ENCODE measurements at regions not wholly inside any gene's neighbourhood (a gene's known extent, or its start where the extent isn't known, plus 50 kb on each side); places are given as distances from the start of the nearest gene placed in this dataset.
"Not testable (repeated sequence)": the region's sequence is repeated elsewhere in the genome, so short reads cannot be mapped to it uniquely, and the experiment has no call there.

- no peak overlapping the region for H3K27ac Mint-ChIP-seq
- H3K36me3 Mint-ChIP-seq (ENCODE audit: low read depth), result no peaks in the 10 kb centered on the region
- CTCF ChIA-PET, result no interaction called here
- H3K9me3 Mint-ChIP-seq, result no peaks in the 10 kb centered on the region
- H3K27me3 Mint-ChIP-seq, result no peaks in the 10 kb centered on the region
- POLR2A ChIA-PET, result no interaction called here
- H3K4me3 Mint-ChIP-seq, result peak overlapping the region; percentile 66
- DNase-seq, result peak; percentile 5
- H3K4me1 Mint-ChIP-seq, result no peaks in the 10 kb centered on the region
Measured at GRCh38 chr4:170497112-170497511, 407.4 kb upstream of the AADAT start.

GRCh38 chr4:170491981-170492380, 402.2 kb upstream of the AADAT start:
- no peaks in the 10 kb centered on the region for H3K4me1 Mint-ChIP-seq
- CTCF ChIA-PET, result no interaction called here
- no peaks in the 10 kb centered on the region for H3K9me3 Mint-ChIP-seq
- H3K36me3 Mint-ChIP-seq (ENCODE audit: low read depth), result no peaks in the 10 kb centered on the region
- no peaks in the 10 kb centered on the region for H3K27me3 Mint-ChIP-seq
- DNase-seq, result no peak
- POLR2A ChIA-PET, result no interaction called here
- H3K27ac Mint-ChIP-seq, result no peak overlapping the region
- H3K4me3 Mint-ChIP-seq, result no peak overlapping the region

- H3K36me3 Mint-ChIP-seq (ENCODE audit: low read depth), result no peaks in the 10 kb centered on the region
- H3K4me3 Mint-ChIP-seq, result no peak overlapping the region
- no peaks in the 10 kb centered on the region for H3K27me3 Mint-ChIP-seq
- H3K9me3 Mint-ChIP-seq, result no peaks in the 10 kb centered on the region
- H3K27ac Mint-ChIP-seq, result no peak overlapping the region
- CTCF ChIA-PET, result no interaction called here
- POLR2A ChIA-PET, result no interaction called here
- no peak for DNase-seq
- H3K4me1 Mint-ChIP-seq, result no peaks in the 10 kb centered on the region
Measured at GRCh38 chr4:170476351-170476750, 386.6 kb upstream of the AADAT start.

GRCh38 chr4:170465429-170465828, 375.7 kb upstream of the AADAT start:
- no peak overlapping the region for H3K27ac Mint-ChIP-seq
- peaks cover 3% of the 10 kb centered on the region for H3K9me3 Mint-ChIP-seq
- no peaks in the 10 kb centered on the region for H3K27me3 Mint-ChIP-seq
- H3K36me3 Mint-ChIP-seq (ENCODE audit: low read depth), result no peaks in the 10 kb centered on the region
- no peaks in the 10 kb centered on the region for H3K4me1 Mint-ChIP-seq
- H3K4me3 Mint-ChIP-seq, result no peak overlapping the region
- no peak for DNase-seq
- POLR2A ChIA-PET, result no interaction called here
- CTCF ChIA-PET, result no interaction called here

GRCh38 chr4:170464614-170465197, 374.9 kb upstream of the AADAT start:
- Mint-ChIP-seq H3K4me1 (no peaks in the 10 kb centered on the region), H3K4me3 (no peak overlapping the region), H3K36me3 (ENCODE audit: low read depth) (no peaks in the 10 kb centered on the region), H3K27me3 (no peaks in the 10 kb centered on the region), H3K9me3 (no peaks in the 10 kb centered on the region), H3K27ac (no peak overlapping the region)
- ChIA-PET CTCF (no interaction called here), POLR2A (no interaction called here)
- no peak for DNase-seq

GRCh38 chr4:170446782-170447181, 357.0 kb upstream of the AADAT start:
- CTCF ChIA-PET, result no interaction called here
- no peaks in the 10 kb centered on the region for H3K27me3 Mint-ChIP-seq
- H3K4me3 Mint-ChIP-seq, result no peak overlapping the region

GRCh38 chr4:170441146-170441545, 351.4 kb upstream of the AADAT start:
- DNase-seq; POLR2A ChIA-PET; H3K4me3 Mint-ChIP-seq; H3K4me1 Mint-ChIP-seq; H3K27me3 Mint-ChIP-seq; H3K36me3 Mint-ChIP-seq (ENCODE audit: low read depth); H3K27ac Mint-ChIP-seq; H3K9me3 Mint-ChIP-seq: not testable (repeated sequence)
- CTCF ChIA-PET, result interaction anchor here (1.1 kb wide), 1 partner anchor 8 kb away, joined by 3 read pairs; no protein-coding TSS in a partner anchor

More at GRCh38 chr4:170446782-170447181, 357.0 kb upstream of the AADAT start:
- Mint-ChIP-seq H3K36me3 (ENCODE audit: low read depth) (no peaks in the 10 kb centered on the region), H3K27ac (no peak overlapping the region), H3K9me3 (no peaks in the 10 kb centered on the region), H3K4me1 (no peaks in the 10 kb centered on the region)
- POLR2A ChIA-PET, result no interaction called here
- DNase-seq, result no peak

GRCh38 chr4:170428929-170429328, 339.2 kb upstream of the AADAT start:
- H3K27me3 Mint-ChIP-seq, result no peaks in the 10 kb centered on the region
- no peak overlapping the region for H3K27ac Mint-ChIP-seq
- ChIA-PET CTCF (no interaction called here), POLR2A (no interaction called here)
- H3K4me1 Mint-ChIP-seq, result no peaks in the 10 kb centered on the region
- H3K9me3 Mint-ChIP-seq, result peaks cover 5% of the 10 kb centered on the region
- no peak for DNase-seq
- H3K36me3 Mint-ChIP-seq (ENCODE audit: low read depth), result no peaks in the 10 kb centered on the region
- H3K4me3 Mint-ChIP-seq, result no peak overlapping the region

GRCh38 chr4:170425521-170426143, 335.9 kb upstream of the AADAT start:
- no peak overlapping the region for H3K27ac Mint-ChIP-seq
- H3K4me3 Mint-ChIP-seq, result no peak overlapping the region
- CTCF ChIA-PET, result no interaction called here
- H3K9me3 Mint-ChIP-seq, result no peaks in the 10 kb centered on the region
- H3K4me1 Mint-ChIP-seq, result no peaks in the 10 kb centered on the region
- H3K36me3 Mint-ChIP-seq (ENCODE audit: low read depth), result no peaks in the 10 kb centered on the region
- H3K27me3 Mint-ChIP-seq, result no peaks in the 10 kb centered on the region
- POLR2A ChIA-PET, result no interaction called here
- DNase-seq, result no peak

- no peaks in the 10 kb centered on the region for H3K4me1 Mint-ChIP-seq
- H3K9me3 Mint-ChIP-seq, result no peaks in the 10 kb centered on the region
- CTCF ChIA-PET, result no interaction called here
- DNase-seq, result no peak
- no peak overlapping the region for H3K27ac Mint-ChIP-seq
- no peaks in the 10 kb centered on the region for H3K27me3 Mint-ChIP-seq
- POLR2A ChIA-PET, result no interaction called here
- H3K36me3 Mint-ChIP-seq (ENCODE audit: low read depth), result no peaks in the 10 kb centered on the region
- no peak overlapping the region for H3K4me3 Mint-ChIP-seq
Measured at GRCh38 chr4:170425040-170425439, 335.3 kb upstream of the AADAT start.

GRCh38 chr4:170423137-170423536, 333.4 kb upstream of the AADAT start:
- Mint-ChIP-seq H3K27me3 (no peaks in the 10 kb centered on the region), H3K36me3 (ENCODE audit: low read depth) (no peaks in the 10 kb centered on the region), H3K4me3 (no peak overlapping the region), H3K27ac (no peak overlapping the region), H3K4me1 (no peaks in the 10 kb centered on the region), H3K9me3 (no peaks in the 10 kb centered on the region)
- CTCF ChIA-PET, result no interaction called here
- POLR2A ChIA-PET, result no interaction called here
- DNase-seq, result no peak

GRCh38 chr4:170420255-170420693, 330.5 kb upstream of the AADAT start:
- no peak for DNase-seq
- POLR2A ChIA-PET, result no interaction called here
- H3K36me3 Mint-ChIP-seq (ENCODE audit: low read depth), result no peaks in the 10 kb centered on the region
- no peaks in the 10 kb centered on the region for H3K4me1 Mint-ChIP-seq
- H3K9me3 Mint-ChIP-seq, result no peaks in the 10 kb centered on the region
- CTCF ChIA-PET, result no interaction called here
- H3K4me3 Mint-ChIP-seq, result no peak overlapping the region
- H3K27me3 Mint-ChIP-seq, result no peaks in the 10 kb centered on the region
- H3K27ac Mint-ChIP-seq, result no peak overlapping the region

- Mint-ChIP-seq H3K4me1 (no peaks in the 10 kb centered on the region), H3K27ac (no peak overlapping the region), H3K36me3 (ENCODE audit: low read depth) (no peaks in the 10 kb centered on the region), H3K4me3 (no peak overlapping the region), H3K9me3 (no peaks in the 10 kb centered on the region), H3K27me3 (no peaks in the 10 kb centered on the region)
- ChIA-PET CTCF (no interaction called here), POLR2A (no interaction called here)
- no peak for DNase-seq
Measured at GRCh38 chr4:170414961-170415360, 325.2 kb upstream of the AADAT start.

- ChIA-PET POLR2A (no interaction called here), CTCF (no interaction called here)
- Mint-ChIP-seq H3K27me3 (no peaks in the 10 kb centered on the region), H3K9me3 (no peaks in the 10 kb centered on the region), H3K27ac (no peak overlapping the region), H3K36me3 (ENCODE audit: low read depth) (no peaks in the 10 kb centered on the region), H3K4me1 (no peaks in the 10 kb centered on the region), H3K4me3 (no peak overlapping the region)
- DNase-seq, result no peak
Measured at GRCh38 chr4:170414360-170414759, 324.6 kb upstream of the AADAT start.
